HFFc6 (cell line): ENCODE measurements at regions not wholly inside any gene's neighbourhood (a gene's known extent, or its start where the extent isn't known, plus 50 kb on each side); places are given as distances from the start of the nearest gene placed in this dataset.
"Not testable (repeated sequence)": the region's sequence is repeated elsewhere in the genome, so short reads cannot be mapped to it uniquely, and the experiment has no call there.

ENCODE experiments used
- DNase-seq: peaks from one replicate; pipeline ENCODE4 v3.0.0-alpha.2; 2018
- H3K27ac Mint-ChIP-seq: 2 replicates; pipeline ENCODE4 v1.8.0; 2020; ENCODE audit warnings: mild to moderate bottlenecking, mixed read lengths
- H3K27me3 Mint-ChIP-seq: 2 replicates; pipeline ENCODE4 v1.8.0; 2021; ENCODE audit warnings: mild to moderate bottlenecking, moderate library complexity, mixed read lengths; ENCODE audit not compliant: insufficient read depth
- H3K36me3 Mint-ChIP-seq: 2 replicates; pipeline ENCODE4 v1.8.0; 2021; ENCODE audit warnings: low read depth, mixed read lengths
- H3K4me1 Mint-ChIP-seq: 2 replicates; pipeline ENCODE4 v1.8.0; 2020; ENCODE audit warnings: low read depth, mixed read lengths
- H3K4me3 Mint-ChIP-seq: 2 replicates; pipeline ENCODE4 v1.8.0; 2020; ENCODE audit warnings: mild to moderate bottlenecking, moderate library complexity, mixed read lengths
- H3K9me3 Mint-ChIP-seq: 2 replicates; pipeline ENCODE4 v1.8.0; 2020; ENCODE audit warnings: mild to moderate bottlenecking, mixed read lengths
- CTCF ChIP-seq: fragments of 200-600 bp; sonication (generic); IDR thresholded peaks from 2 replicates; pipeline ENCODE4 v1.5.0; 2021; ENCODE audit warnings: antibody characterized with exemption, mild to moderate bottlenecking

DNA sequence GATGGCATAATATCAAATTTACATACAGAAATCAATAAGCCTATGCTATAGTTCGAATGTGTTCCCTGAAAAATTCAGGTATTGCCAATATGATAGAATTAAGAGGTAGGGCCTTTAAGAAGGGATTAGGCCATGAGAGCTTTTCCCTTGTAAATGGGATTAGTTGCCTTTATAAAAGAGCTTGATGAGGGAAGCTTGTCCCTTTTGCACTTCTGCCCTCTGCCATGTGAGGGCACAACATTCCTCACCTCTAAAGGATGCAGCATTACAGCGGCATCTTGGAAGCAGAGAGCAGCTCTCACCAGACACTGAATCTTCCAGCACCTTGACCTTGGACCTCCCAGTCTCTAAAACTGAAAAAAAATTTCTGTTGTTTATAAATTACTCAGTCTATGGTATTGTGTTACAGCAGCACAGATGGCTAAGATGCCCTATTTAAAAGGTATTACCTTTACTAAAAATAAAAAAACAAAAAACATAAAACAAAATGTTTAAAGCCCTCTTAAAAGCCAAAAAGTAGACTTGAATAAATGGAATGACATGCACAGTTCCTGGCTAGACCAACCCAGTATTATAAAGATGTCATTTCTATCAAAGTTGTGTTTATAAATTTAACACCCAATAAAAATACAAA lies 909.6 kb downstream of the REEP3 start:
- DNase-seq, result no peak
- Mint-ChIP-seq H3K9me3 (peaks cover 23% of the 10 kb centered on the region), H3K4me3 (no peak overlapping the region), H3K27me3 (no peaks in the 10 kb centered on the region; the same call in 1 of the 2 replicates), H3K4me1 (no peaks in the 10 kb centered on the region), H3K36me3 (no peaks in the 10 kb centered on the region), H3K27ac (no peak overlapping the region)
- no peak for TF ChIP-seq CTCF

GRCh38 chr10:64441872-64442271 lies 920.7 kb downstream of the REEP3 start:
- not testable (repeated sequence) for H3K4me1 Mint-ChIP-seq, H3K27ac Mint-ChIP-seq, H3K36me3 Mint-ChIP-seq, H3K4me3 Mint-ChIP-seq, DNase-seq, H3K27me3 Mint-ChIP-seq
- H3K9me3 Mint-ChIP-seq, result peaks cover 52% of the 10 kb centered on the region

GRCh38 chr10:64444163-64444562 lies 923.0 kb downstream of the REEP3 start:
- DNase-seq, result no peak
- Mint-ChIP-seq H3K27me3 (no peaks in the 10 kb centered on the region), H3K4me1 (no peaks in the 10 kb centered on the region), H3K27ac (no peak overlapping the region), H3K36me3 (no peaks in the 10 kb centered on the region), H3K4me3 (no peak overlapping the region), H3K9me3 (peaks cover 36% of the 10 kb centered on the region)
- no peak for TF ChIP-seq CTCF

- H3K27me3 Mint-ChIP-seq, result no peaks in the 10 kb centered on the region
- H3K27ac Mint-ChIP-seq, result no peak overlapping the region
- no peaks in the 10 kb centered on the region for H3K36me3 Mint-ChIP-seq
- DNase-seq, result no peak
- H3K4me1 Mint-ChIP-seq, result no peaks in the 10 kb centered on the region
- no peak overlapping the region for H3K4me3 Mint-ChIP-seq
- TF ChIP-seq CTCF, result no peak
- H3K9me3 Mint-ChIP-seq, result peaks cover 34% of the 10 kb centered on the region
Measured at GRCh38 chr10:64444564-64444963, 923.4 kb downstream of the REEP3 start.

- H3K27me3 Mint-ChIP-seq, result no peaks in the 10 kb centered on the region
- no peak for DNase-seq
Measured at GRCh38 chr10:64449603-64450002, 928.4 kb downstream of the REEP3 start.

GRCh38 chr10:64450312-64450711 lies 929.1 kb downstream of the REEP3 start:
- H3K36me3 Mint-ChIP-seq, result no peaks in the 10 kb centered on the region
- no peak for DNase-seq
- no peak overlapping the region for H3K4me3 Mint-ChIP-seq
- peaks cover 16% of the 10 kb centered on the region; the same call in 1 of the 2 replicates for H3K9me3 Mint-ChIP-seq
- H3K27ac Mint-ChIP-seq, result no peak overlapping the region
- TF ChIP-seq CTCF, result no peak
- H3K27me3 Mint-ChIP-seq, result no peaks in the 10 kb centered on the region
- H3K4me1 Mint-ChIP-seq, result no peaks in the 10 kb centered on the region

More at GRCh38 chr10:64449603-64450002, 928.4 kb downstream of the REEP3 start:
- Mint-ChIP-seq H3K27ac (no peak overlapping the region), H3K36me3 (no peaks in the 10 kb centered on the region), H3K9me3 (peaks cover 18% of the 10 kb centered on the region; the same call in 1 of the 2 replicates), H3K4me1 (no peaks in the 10 kb centered on the region), H3K4me3 (no peak overlapping the region)
- no peak for TF ChIP-seq CTCF
